Liver (tissue), 8 donors: ENCODE measurements at regions not wholly inside any gene's neighbourhood (a gene's known extent, or its start where the extent isn't known, plus 50 kb on each side); places are given as distances from the start of the nearest gene placed in this dataset.

Experiments used
- DNase-seq: peaks from one replicate; pipeline ENCODE4 v3.0.0-alpha.2; 2017; ENCODE audit warnings: low spot score
- H3K27ac ChIP-seq, 2 donors: one replicate each; pipeline ENCODE4 v1.7.0; 2013; ENCODE audit warnings: inconsistent platforms in 2 of 2, low read length in 2 of 2, control low read depth in 1 of 2, low read depth in 1 of 2, mild to moderate bottlenecking in 1 of 2
- H3K27me3 ChIP-seq, 4 donors: one replicate each; pipeline versions ENCODE4 v1.6.1 to v1.7.0; 2013; ENCODE audit warnings: low read length in 3 of 4, inconsistent platforms in 1 of 4, mild to moderate bottlenecking in 1 of 4, moderate library complexity in 1 of 4; ENCODE audit not compliant: control insufficient read depth in 4 of 4, insufficient read depth in 4 of 4
- H3K36me3 ChIP-seq, 4 donors: one replicate each; pipeline versions ENCODE4 v1.6.1 to v1.7.0; 2013; ENCODE audit warnings: low read length in 3 of 4, mild to moderate bottlenecking in 3 of 4, low read depth in 1 of 4, moderate library complexity in 1 of 4; ENCODE audit not compliant: control insufficient read depth in 4 of 4, insufficient read depth in 3 of 4
- H3K4me1 ChIP-seq, 4 donors: one replicate each; pipeline versions ENCODE4 v1.6.1 to v1.7.0; 2013; ENCODE audit warnings: low read length in 3 of 4, mild to moderate bottlenecking in 3 of 4, moderate library complexity in 1 of 4; ENCODE audit not compliant: control insufficient read depth in 4 of 4, insufficient read depth in 4 of 4
- H3K4me3 ChIP-seq, 3 donors: one replicate each; pipeline versions ENCODE4 v1.6.1 to v1.7.0; 2013; ENCODE audit warnings: low read length in 3 of 3, control low read depth in 1 of 3, low read depth in 1 of 3, mild to moderate bottlenecking in 1 of 3
- H3K9ac ChIP-seq, 2 donors: one replicate each; pipeline ENCODE4 v1.7.0; 2013; ENCODE audit warnings: low read length in 2 of 2, mild to moderate bottlenecking in 2 of 2, moderate library complexity in 2 of 2, control low read depth in 1 of 2, low read depth in 1 of 2
- H3K9me3 ChIP-seq, 4 donors: one replicate each; pipeline versions ENCODE4 v1.6.1 to v1.7.0; 2013; ENCODE audit warnings: low read length in 3 of 4; ENCODE audit not compliant: control insufficient read depth in 4 of 4
- ATF3 ChIP-seq: IDR thresholded peaks from 2 replicates; pipeline ENCODE4 v1.6.1; 2016; ENCODE audit warnings: antibody characterized with exemption
- CTCF ChIP-seq: fragments of 150-350 bp; IDR thresholded peaks from 2 replicates; pipeline ENCODE4 v1.5.1; 2017; ENCODE audit warnings: improper control_type of control experiment, low read depth, low read length; ENCODE audit not compliant: missing input control
- EGR1 ChIP-seq, 2 donors: IDR thresholded peaks; 2 replicates each; pipeline ENCODE4 v1.6.1; 2016 to 2018; ENCODE audit warnings: antibody characterized with exemption in 2 of 2, low read depth in 2 of 2
- FOXA1 ChIP-seq: IDR thresholded peaks from 2 replicates; pipeline ENCODE4 v1.6.1; 2016; ENCODE audit warnings: antibody characterized with exemption
- FOXA2 ChIP-seq: IDR thresholded peaks from 2 replicates; pipeline ENCODE4 v1.6.1; 2016; ENCODE audit warnings: antibody characterized with exemption
- GABPA ChIP-seq, 2 donors: IDR thresholded peaks in 1 of 2; conservative IDR thresholded peaks in 1 of 2; 2 replicates each; pipeline ENCODE4 v1.6.1; 2016; ENCODE audit warnings: antibody characterized with exemption in 2 of 2, mild to moderate bottlenecking in 1 of 2, moderate library complexity in 1 of 2
- HNF4A ChIP-seq, 2 donors: conservative IDR thresholded peaks; 2 replicates each; pipeline ENCODE4 v1.6.1; 2016; ENCODE audit warnings: antibody characterized with exemption in 2 of 2, mild to moderate bottlenecking in 2 of 2
- HNF4G ChIP-seq: IDR thresholded peaks from 2 replicates; pipeline ENCODE4 v1.6.1; 2016; ENCODE audit warnings: antibody characterized with exemption
- JUND ChIP-seq, 2 donors: IDR thresholded peaks; 2 replicates each; pipeline ENCODE4 v1.6.1; 2016; ENCODE audit warnings: antibody characterized with exemption in 2 of 2
- MAX ChIP-seq: IDR thresholded peaks from 2 replicates; pipeline ENCODE4 v1.6.1; 2016; ENCODE audit warnings: antibody characterized with exemption
- REST ChIP-seq: IDR thresholded peaks from 2 replicates; pipeline ENCODE4 v1.6.1; 2016; ENCODE audit warnings: antibody characterized with exemption, mild to moderate bottlenecking
- RXRA ChIP-seq, 2 donors: IDR thresholded peaks; 2 replicates each; pipeline ENCODE4 v1.6.1; 2017 to 2018; ENCODE audit warnings: antibody characterized with exemption in 2 of 2, mild to moderate bottlenecking in 1 of 2
- TAF1 ChIP-seq: conservative IDR thresholded peaks from 2 replicates; pipeline ENCODE4 v1.6.1; 2016; ENCODE audit warnings: antibody characterized with exemption, mild to moderate bottlenecking
- YY1 ChIP-seq: IDR thresholded peaks from 2 replicates; pipeline ENCODE4 v1.6.1; 2016; ENCODE audit warnings: antibody characterized with exemption, mild to moderate bottlenecking
- ZBTB33 ChIP-seq: IDR thresholded peaks from 2 replicates; pipeline ENCODE4 v1.6.1; 2016; ENCODE audit warnings: antibody characterized with exemption
- WGBS: extraction: QIAGEN DNeasy Blood & Tissue Kit; methylation state at CpG from one replicate; pipeline ENCODE4 v1.1.7; 2013; 5-methylcytosine and 5-hydroxymethylcytosine counted together
- donor health status: healthy.
- donor health status: healthy.
- donor health status: healthy.
- donor health status: healthy.
- donor health status: healthy.

- TF ChIP-seq CTCF = no peak
- TF ChIP-seq FOXA1 = no peak
- TF ChIP-seq ZBTB33 = no peak
- no peak for TF ChIP-seq YY1
Measured at GRCh38 chrX:137749246-137749645, 183.3 kb downstream of the ZIC3 start (continued).

- H3K9me3 ChIP-seq = peaks cover 0 to 3% (median under 1%) of the 10 kb centered on the region in 4 donors
- no peak overlapping the region for H3K9ac ChIP-seq
- no peak overlapping the region for H3K4me3 ChIP-seq
- no peak for DNase-seq
- 60% methylated on average over 2 of the region's 2 CpGs for WGBS
- H3K27ac ChIP-seq = no peak overlapping the region
- TF ChIP-seq MAX = no peak
- no peak for TF ChIP-seq GABPA (IDR thresholded peaks at IDR 0.05 in 1 of 2, conservative IDR thresholded peaks at IDR 0.05 in 1 of 2)
- no peak for TF ChIP-seq HNF4A (conservative IDR thresholded peaks at IDR 0.05)
- no peak for TF ChIP-seq EGR1 (IDR thresholded peaks at IDR 0.05; ENCODE audit: low read depth in 2 of 2)
- TF ChIP-seq ATF3 = no peak
- no peak for TF ChIP-seq JUND (IDR thresholded peaks at IDR 0.05)
- no peak for TF ChIP-seq TAF1
- TF ChIP-seq REST = no peak
- TF ChIP-seq FOXA2 = no peak
- no peak for TF ChIP-seq RXRA (IDR thresholded peaks at IDR 0.05)
- no peak for TF ChIP-seq HNF4G
- no peak for TF ChIP-seq FOXA1
- TF ChIP-seq YY1 = no peak
- no peak for TF ChIP-seq CTCF
- H3K27me3 ChIP-seq = no peaks in the 10 kb centered on the region
- no peaks in the 10 kb centered on the region for H3K36me3 ChIP-seq
- no peaks in the 10 kb centered on the region for H3K4me1 ChIP-seq
Measured at GRCh38 chrX:137771537-137771936, 205.6 kb downstream of the ZIC3 start.
